Prostate gland (tissue), 2 donors: ENCODE measurements at regions not wholly inside any gene's neighbourhood (a gene's known extent, or its start where the extent isn't known, plus 50 kb on each side); places are given as distances from the start of the nearest gene placed in this dataset.

ENCODE experiments used
- DNase-seq: peaks from one replicate; pipeline ENCODE4 v3.0.0-alpha.2; 2019; ENCODE audit warnings: low spot score
- H3K27ac ChIP-seq, 2 donors: fragments of 200-600 bp; sonication (generic); 2 replicates each; pipeline ENCODE4 v1.5.1; 2017 to 2019
- H3K27me3 ChIP-seq: fragments of 200-600 bp; sonication (generic); replicated peaks from 2 replicates; pipeline ENCODE4 v1.5.1; 2019; ENCODE audit not compliant: insufficient read depth
- H3K36me3 ChIP-seq, 2 donors: fragments of 200-600 bp; sonication (generic); 1 replicate in 1 of 2; 2 replicates in 1 of 2; pipeline versions ENCODE4 v1.5.1 to v1.8.1; 2017 to 2019
- H3K4me1 ChIP-seq: fragments of 200-600 bp; sonication (generic); replicated peaks from 2 replicates; pipeline ENCODE4 v1.5.1; 2019
- H3K4me3 ChIP-seq, 2 donors: fragments of 200-600 bp; sonication (generic); 2 replicates each; pipeline ENCODE4 v1.5.1; 2017 to 2019
- H3K9me3 ChIP-seq: fragments of 200-600 bp; sonication (generic); 2 replicates; pipeline ENCODE4 v1.5.1; 2017
- POLR2A ChIP-seq: fragments of 450-650 bp; IDR thresholded peaks from one replicate; pipeline ENCODE4 v1.6.1; 2016; ENCODE audit warnings: antibody characterized with exemption, mild to moderate bottlenecking
- POLR2AphosphoS5 ChIP-seq: sonication (generic); formaldehyde crosslinking; IDR thresholded peaks from one replicate; pipeline ENCODE4 v1.6.1; 2017; ENCODE audit warnings: antibody characterized with exemption
- WGBS: methylation state at CpG from one replicate; pipeline ENCODE4 v1.1.5; 2018; 5-methylcytosine and 5-hydroxymethylcytosine counted together
- intact Hi-C: fragments of 100-400 bp; cut with DNase I; formaldehyde crosslinking; loops from one replicate; pipeline ENCODE4 v1.14.2; 2022
- TF ChIP-seq, protein P1 (sequence below), 4 experiments: fragments of 200-600 bp in 2 of 4; fragments of 450-650 bp in 2 of 4; sonication (generic) in 2 of 4; IDR thresholded peaks; 1 replicate in 3 of 4; 2 replicates in 1 of 4; pipeline ENCODE4 v1.5.1; 2016 to 2019; ENCODE audit warnings: antibody characterized with exemption in 4 of 4, mild to moderate bottlenecking in 2 of 4, moderate library complexity in 2 of 4

DNA sequence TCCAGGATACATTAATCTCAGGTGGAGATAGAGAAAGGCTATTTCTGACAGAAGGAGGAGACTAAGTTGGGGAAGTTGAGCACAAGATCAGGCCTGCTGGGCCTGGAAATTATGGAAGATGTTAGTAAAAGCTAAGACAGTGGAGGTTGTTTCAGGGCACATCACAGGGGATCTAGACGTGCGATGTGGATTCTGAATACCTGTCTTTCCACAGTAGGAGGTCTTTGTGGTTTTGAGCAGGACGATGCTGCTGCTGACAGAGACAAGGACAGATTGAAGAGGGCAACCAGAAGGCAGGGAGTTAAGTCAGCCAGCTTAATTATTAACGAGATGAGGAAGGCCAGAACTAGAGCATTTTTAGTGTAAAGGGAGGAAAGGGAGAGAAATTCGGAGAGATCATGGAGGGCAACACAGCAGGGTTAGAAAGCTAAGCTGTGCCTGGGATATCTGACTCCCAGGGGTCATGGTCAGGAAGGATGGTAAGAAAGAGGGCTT lies 384.9 kb downstream of the MAFB start:
- TF ChIP-seq, protein P1, sequence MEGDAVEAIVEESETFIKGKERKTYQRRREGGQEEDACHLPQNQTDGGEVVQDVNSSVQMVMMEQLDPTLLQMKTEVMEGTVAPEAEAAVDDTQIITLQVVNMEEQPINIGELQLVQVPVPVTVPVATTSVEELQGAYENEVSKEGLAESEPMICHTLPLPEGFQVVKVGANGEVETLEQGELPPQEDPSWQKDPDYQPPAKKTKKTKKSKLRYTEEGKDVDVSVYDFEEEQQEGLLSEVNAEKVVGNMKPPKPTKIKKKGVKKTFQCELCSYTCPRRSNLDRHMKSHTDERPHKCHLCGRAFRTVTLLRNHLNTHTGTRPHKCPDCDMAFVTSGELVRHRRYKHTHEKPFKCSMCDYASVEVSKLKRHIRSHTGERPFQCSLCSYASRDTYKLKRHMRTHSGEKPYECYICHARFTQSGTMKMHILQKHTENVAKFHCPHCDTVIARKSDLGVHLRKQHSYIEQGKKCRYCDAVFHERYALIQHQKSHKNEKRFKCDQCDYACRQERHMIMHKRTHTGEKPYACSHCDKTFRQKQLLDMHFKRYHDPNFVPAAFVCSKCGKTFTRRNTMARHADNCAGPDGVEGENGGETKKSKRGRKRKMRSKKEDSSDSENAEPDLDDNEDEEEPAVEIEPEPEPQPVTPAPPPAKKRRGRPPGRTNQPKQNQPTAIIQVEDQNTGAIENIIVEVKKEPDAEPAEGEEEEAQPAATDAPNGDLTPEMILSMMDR (IDR thresholded peaks at IDR 0.05) = no peak
- TF ChIP-seq POLR2AphosphoS5 (no peak), POLR2A (no peak)
- no peak for DNase-seq
- no peaks in the 10 kb centered on the region for H3K9me3 ChIP-seq
- WGBS = 73% methylated on average over 5 of the region's 5 CpGs
- no peaks in the 10 kb centered on the region for H3K4me1 ChIP-seq
- intact Hi-C loops = no loop called here
- H3K27me3 ChIP-seq = no peaks in the 10 kb centered on the region
- H3K27ac ChIP-seq = no peak overlapping the region
- no peak overlapping the region for H3K4me3 ChIP-seq
- no peaks in the 10 kb centered on the region for H3K36me3 ChIP-seq

DNA sequence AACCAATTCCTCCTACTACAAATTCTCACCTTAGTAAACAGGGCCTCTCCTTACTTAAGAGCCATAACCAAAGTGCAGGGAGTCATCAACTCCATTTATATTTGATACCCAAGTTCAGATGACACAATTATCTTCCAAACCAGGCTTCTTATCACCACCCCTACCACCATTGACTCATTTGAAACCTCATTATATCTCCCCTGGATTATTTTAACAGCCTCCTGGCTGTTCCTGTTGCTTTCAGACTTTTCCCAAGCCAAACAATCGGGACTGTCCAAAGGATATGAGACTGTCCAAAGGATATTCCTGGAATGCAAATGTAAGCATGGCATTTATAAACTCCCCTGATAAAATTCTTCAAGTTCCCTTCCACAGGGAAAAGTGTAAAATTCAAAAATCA lies 394.3 kb downstream of the MAFB start:
- H3K4me3 ChIP-seq = no peak overlapping the region
- H3K4me1 ChIP-seq = no peaks in the 10 kb centered on the region
- no peak overlapping the region for H3K27ac ChIP-seq

GRCh38 chr20:40294175-40294574 lies 394.9 kb downstream of the MAFB start:
- no peak for DNase-seq
- no peaks in the 10 kb centered on the region for H3K4me1 ChIP-seq
- intact Hi-C loops = no loop called here
- H3K27me3 ChIP-seq = no peaks in the 10 kb centered on the region
- H3K27ac ChIP-seq = no peak overlapping the region
- TF ChIP-seq POLR2A (no peak), POLR2AphosphoS5 (no peak)
- TF ChIP-seq, protein P1 (IDR thresholded peaks at IDR 0.05) = no peak
- 45% methylated on average over 6 of the region's 6 CpGs for WGBS
- H3K9me3 ChIP-seq = no peaks in the 10 kb centered on the region
- H3K4me3 ChIP-seq = no peak overlapping the region
- no peaks in the 10 kb centered on the region for H3K36me3 ChIP-seq

More for the DNA sequence above, 394.3 kb downstream of the MAFB start:
- 88% methylated on average over 1 of the region's 1 CpG for WGBS
- intact Hi-C loops = no loop called here
- TF ChIP-seq, protein P1 (IDR thresholded peaks at IDR 0.05) = no peak
- TF ChIP-seq POLR2AphosphoS5 (no peak), POLR2A (no peak)
- Histone ChIP-seq H3K27me3 (no peaks in the 10 kb centered on the region), H3K36me3 (no peaks in the 10 kb centered on the region), H3K9me3 (no peaks in the 10 kb centered on the region)
- DNase-seq = no peak

DNA sequence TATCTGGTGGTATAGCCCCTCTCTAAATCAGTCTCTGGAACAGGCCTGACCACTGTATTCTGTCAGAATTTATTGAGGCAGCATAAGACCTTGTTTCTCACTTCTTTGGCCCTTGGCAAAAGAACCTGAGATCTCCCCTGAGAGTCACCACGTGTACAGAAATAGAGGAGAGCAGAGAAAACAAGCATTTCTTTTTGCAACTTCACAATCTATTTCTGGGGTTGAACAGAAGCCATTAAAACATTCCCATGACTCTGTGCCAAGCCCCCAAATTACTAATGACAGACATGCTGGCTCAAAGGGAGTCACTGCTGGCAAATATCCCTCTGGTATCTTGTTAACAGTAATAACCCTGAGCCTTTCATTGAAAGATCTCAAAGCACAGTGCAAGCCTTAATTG lies 395.3 kb downstream of the MAFB start:
- H3K9me3 ChIP-seq = no peaks in the 10 kb centered on the region
- intact Hi-C loops = no loop called here
- no peaks in the 10 kb centered on the region for H3K36me3 ChIP-seq
- H3K27me3 ChIP-seq = no peaks in the 10 kb centered on the region
- no peak overlapping the region for H3K27ac ChIP-seq
- no peak overlapping the region for H3K4me3 ChIP-seq
- DNase-seq = no peak
- H3K4me1 ChIP-seq = no peaks in the 10 kb centered on the region
- 7% methylated on average over 1 of the region's 1 CpG for WGBS
- TF ChIP-seq, protein P1 (IDR thresholded peaks at IDR 0.05) = no peak
- TF ChIP-seq POLR2AphosphoS5 (no peak), POLR2A (no peak)

- H3K9me3 ChIP-seq = no peaks in the 10 kb centered on the region
- H3K4me1 ChIP-seq = peaks cover 1% of the 10 kb centered on the region
- no peak for DNase-seq
- intact Hi-C loops = no loop called here
- no peak overlapping the region for H3K4me3 ChIP-seq
- H3K36me3 ChIP-seq = no peaks in the 10 kb centered on the region
- no peaks in the 10 kb centered on the region for H3K27me3 ChIP-seq
- TF ChIP-seq POLR2A (no peak), POLR2AphosphoS5 (no peak)
- TF ChIP-seq, protein P1 (IDR thresholded peaks at IDR 0.05) = no peak
- no peak overlapping the region for H3K27ac ChIP-seq
- WGBS = 100% methylated on average over 2 of the region's 2 CpGs
Measured at GRCh38 chr20:40291493-40292135, 397.4 kb downstream of the MAFB start.
